HT1080 (cell line): ENCODE measurements at regions not wholly inside any gene's neighbourhood (a gene's known extent, or its start where the extent isn't known, plus 50 kb on each side); places are given as distances from the start of the nearest gene placed in this dataset. TPM values are rescaled to one million over a fixed set of nuclear protein-coding genes. Genes with fewer than 3 reads are reported as not detected.
"Not testable (repeated sequence)": the region's sequence is repeated elsewhere in the genome, so short reads cannot be mapped to it uniquely, and the experiment has no call there.

Experiments
- DNase-seq: peaks from one replicate; pipeline ENCODE4 v3.0.0-alpha.2; 2015; ENCODE audit warnings: low read depth
- small RNA-seq: library from RNA; depleted of rRNA; stranded (forward); fragments of <200 nt; gene quantifications from one replicate; pipeline ENCODE3, GENCODE V24; 2014

DNA sequence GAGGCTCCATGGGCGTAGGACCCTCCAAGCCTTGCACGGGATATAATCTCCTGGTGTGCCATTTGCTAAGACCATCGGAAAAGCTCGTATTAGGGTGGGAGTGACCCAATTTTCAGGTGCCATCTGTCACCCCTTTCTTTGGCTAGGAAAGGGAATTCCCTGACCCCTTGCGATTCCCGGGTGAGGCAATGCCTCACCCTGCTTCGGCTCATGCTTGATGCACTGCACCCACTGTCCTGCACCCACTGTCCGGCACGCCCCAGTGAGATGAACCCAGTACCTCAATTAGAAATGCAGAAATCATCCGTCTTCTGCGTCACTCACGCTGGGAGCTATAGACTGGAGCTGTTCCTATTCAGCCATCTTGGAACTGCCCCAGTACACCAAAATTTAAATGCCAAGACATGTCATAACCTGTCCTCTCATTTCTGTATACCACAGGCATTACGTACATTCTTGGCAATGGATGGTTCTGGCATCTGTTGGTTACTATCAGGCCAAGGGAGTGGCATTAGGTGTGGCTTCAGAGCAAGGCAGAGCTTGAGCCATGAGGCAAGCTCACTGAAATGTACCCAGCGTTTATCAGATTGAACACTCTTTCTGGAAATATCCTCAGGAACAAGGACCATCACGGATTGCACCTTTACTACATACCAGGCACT is 95.4 kb upstream of the GALNT18 start:
- no peak for DNase-seq

DNA sequence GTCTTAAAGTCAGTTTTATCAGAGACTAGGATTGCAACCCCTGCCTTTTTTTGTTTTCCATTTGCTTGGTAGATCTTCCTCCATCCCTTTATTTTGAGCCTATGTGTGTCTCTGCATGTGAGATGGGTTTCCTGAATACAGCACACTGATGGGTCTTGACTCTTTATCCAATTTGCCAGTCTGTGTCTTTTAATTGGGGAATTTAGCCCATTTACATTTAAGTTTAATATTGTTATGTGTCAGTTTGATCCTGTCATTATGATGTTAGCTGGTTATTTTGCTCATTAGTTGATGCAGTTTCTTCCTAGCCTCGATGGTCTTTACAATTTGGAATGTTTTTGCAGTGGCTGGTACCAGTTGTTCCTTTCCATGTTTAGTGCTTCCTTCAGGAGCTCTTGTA is 93.3 kb upstream of the GALNT18 start:
- not testable (repeated sequence) for DNase-seq

DNA sequence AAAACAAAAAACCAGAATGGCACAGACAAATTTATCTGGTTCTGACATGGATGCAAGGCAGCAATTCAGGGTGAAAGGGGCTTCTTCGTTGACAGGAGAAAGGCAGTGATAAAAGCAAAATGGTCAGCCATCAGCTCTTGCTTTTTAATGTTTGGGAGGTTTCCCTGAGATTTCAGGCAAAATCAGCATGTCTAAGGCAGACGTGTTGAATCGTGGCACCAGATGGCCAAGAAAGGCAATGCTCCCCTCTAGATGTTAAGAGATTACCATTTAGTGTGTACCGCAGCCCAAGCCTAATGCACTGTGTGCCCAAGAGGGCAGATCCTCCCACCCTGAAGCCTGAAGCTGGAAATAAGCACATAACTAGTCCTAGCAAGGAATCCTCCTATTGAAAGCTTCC is 88.8 kb upstream of the GALNT18 start:
- no peak for DNase-seq

DNA sequence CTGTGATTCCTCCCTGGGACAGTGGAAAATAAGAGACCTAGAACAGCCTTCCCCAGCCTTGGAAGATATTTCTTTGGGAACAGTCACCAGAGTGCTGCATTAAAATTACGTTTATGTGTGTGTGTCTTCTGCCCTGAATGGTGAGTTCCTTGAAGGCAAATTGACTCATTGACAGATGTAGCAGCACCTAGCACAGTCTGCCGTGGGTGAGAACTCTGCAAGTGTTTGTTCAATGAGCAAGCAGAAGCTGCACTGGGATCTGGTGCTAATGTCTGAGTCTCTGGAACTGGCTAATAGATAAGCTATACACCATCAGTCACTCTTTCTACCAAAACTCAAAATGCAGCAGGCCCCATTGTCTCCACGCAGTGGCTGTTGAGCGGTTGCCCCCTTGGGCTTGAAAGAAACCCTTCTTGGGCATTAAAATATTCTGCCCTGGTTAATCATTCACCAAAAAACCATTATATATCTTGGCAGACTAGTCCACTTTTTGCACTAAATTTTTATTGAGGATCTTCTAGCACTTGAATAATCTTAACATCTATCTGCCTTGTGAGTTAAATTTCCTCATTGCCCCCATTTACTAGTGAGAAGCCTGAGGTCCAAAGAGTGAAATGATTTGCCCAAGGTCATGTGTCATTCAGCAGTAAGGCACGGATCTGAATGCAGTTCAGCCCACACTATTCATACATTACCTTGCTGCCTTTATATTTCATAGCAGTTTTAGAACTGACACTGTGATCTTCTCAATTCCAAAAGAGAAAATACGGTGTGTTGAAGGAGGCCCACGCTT is 87.8 kb upstream of the GALNT18 start:
- no peak for DNase-seq

DNA sequence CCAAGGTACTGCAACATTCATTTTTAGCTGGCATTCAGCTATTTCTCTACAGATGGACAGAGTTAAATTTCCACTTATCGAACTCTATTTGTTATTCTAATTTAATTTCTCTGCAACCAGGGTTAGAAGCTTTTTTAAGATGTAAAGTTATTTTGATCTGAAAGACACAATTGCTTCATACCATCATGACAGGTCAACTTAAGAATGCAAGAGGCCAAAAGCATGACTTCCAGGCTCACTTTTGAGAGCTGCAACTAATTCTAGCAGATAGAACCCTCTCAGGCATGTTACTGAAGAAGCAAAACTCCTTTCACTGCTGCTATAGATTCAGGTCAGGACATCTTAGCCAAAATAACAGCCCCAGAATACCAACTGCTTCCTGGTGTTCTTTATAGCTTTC is 86.5 kb upstream of the GALNT18 start:
- no peak for DNase-seq

DNA sequence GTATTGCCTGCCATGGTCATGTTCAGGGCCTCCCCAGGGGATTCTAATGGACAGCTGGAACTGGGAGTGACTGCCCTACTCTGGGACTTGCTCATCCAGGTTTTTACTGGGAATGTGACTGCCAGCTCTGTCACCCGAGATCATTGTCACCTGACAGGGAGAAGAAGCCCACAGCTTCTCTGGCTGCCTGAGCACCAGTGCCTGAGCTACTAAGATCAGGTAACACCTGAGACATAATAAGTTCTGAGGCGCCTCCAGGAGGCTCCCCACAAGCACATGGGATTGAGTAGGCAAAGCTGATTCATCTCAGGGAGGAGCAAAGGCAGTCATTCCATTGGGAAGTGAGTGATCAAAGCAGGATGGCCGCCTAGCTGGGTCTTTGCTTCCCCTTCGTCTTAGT is 84.2 kb upstream of the GALNT18 start:
- peak; percentile 65 for DNase-seq

DNA sequence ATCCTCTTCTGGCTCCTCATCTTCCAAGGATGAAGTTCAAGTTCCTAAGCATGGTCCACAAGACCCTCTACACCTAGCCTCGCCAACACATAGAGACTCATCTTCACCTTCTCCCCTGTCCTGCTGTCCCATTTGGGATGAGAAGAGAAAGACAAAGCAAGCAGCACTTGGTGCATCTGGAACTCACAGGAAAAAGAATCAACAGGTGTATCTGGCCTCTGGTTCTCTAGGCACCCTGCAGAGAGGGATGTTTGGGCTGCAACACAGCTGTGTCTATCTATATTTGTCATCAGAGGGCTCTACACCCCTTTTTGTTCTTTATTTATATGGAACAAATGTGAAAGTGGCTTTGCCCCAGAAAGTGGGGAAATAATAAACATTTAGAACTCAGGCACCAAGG is 82.1 kb upstream of the GALNT18 start:
- DNase-seq, result no peak

DNA sequence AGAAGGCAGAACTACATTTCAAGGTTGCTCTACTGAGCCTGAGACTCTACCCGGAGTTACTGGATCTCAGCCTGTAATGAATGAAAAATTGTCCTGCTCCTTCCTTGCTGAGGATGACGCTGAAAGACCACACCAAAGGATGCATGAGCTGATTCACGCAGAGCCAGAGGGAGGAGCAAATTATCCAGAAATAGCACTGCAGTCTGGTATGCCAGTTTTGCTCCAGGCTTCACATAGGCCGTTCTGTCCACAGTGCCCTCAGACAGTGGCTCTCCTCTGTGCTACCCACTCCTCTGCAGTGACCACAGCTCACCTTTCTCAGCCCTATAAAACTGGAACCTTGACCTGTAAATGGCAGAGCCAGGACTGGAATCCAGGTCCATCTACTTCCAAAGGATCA is 79.3 kb upstream of the GALNT18 start:
- DNase-seq, result peak; percentile 75

DNA sequence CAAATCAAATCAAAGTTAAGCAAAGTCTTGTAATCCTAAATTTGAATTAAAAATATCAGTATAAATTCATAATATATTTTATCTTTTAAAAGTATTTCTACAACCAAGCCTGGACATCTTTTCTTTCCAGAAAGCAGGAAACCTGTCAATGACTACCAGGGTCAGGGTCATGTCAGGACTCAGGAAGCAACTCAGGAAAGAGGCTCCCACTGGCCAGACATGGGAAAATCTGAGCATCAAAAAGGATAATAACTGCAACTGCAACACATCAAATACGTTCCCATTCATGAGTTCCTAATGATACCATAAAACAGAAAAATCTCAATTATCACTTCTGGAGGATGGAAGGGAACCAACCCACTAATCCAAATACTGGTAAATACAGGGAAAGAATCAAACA is 76.0 kb upstream of the GALNT18 start:
- no peak for DNase-seq

DNA sequence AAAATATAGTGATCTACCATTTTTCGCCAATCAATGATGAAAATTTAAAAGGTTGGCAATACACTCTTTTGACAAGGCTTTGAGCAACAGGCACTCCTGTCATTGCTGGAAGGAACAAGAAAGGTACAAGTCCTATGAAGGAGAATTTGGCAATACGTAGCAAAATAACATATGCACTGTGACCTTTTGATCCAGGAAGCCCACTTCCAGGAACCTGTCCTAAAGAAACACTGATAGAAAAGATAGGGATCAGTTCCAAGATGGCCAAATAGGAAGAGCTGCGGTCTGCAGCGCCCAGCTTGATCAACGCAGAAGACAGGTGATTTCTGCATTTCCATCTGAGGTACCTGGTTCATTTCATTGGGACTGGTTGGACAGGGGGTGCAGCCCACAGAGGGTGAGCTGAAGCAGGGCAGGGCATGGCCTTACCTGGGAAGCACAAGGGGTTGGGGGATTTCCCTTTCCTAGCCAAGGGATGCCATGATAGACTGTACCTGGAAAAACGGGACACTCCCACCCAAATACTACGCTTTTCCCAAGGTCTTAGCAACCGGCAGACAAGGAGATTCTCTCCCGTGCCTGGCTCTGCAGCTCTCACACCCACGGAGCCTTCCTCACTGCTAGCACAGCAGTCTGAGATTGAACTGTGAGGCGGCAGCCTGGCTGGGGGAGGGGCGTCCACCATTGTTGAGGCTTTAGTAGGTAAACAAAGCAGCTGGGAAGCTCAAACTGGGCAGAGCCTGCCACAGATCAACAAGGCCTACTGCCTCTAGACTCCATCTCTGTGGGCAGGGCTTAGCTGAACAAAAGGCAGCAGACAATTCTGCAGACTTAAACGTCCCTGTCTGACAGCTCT is 69.7 kb upstream of the GALNT18 start:
- DNase-seq, result no peak

DNA sequence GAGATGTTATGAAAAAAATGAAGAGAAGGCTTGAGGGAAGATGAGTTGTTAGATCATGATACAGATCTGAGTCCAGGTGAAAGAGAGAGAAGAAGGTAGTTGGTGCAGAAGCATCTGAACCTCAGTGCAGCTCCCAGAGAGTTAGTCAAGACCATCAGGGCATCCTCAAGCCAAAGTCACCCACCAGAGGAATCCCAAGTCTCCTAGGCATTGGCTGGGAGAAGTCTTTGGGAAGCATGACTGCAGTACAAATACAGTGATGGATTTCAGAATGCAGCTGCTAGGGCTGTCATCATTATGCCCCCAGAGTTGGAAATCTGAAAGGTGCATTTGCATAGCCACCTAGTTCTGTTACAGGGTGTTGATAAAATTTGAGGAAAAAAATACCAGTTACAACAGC is 59.7 kb upstream of the GALNT18 start:
- DNase-seq, result no peak

DNA sequence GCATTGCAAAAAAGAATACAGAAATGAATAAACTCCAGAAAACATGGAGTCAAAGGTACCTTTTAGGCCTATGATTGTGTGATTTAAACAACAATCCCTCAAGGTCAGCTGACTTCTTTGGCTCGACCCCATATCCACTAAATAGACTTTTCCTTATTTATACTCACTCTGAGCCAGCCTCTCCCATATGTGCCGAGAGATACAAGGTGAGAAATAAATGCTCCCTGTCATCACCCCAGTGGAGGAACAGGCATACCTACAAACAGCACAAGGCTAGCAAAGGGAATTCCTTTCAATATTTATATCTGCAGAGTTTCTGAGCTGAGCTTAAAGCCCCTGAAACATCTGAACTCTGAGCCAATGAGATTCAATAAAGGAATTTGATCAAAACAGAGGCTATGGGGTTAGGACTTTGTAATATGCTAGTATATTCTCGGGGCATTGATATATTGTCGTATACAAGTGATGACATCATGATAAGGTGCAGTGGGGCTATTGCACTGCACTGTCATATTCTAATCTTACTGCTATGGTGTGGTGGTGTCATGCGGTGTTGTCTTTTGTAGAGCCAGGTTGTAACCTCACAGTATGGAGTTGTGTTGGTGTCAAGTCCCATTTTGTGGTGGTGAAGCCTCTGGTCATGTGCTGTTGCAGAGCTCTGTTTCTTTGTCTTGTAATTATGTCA is 56.0 kb upstream of the GALNT18 start:
- DNase-seq, result no peak

DNA sequence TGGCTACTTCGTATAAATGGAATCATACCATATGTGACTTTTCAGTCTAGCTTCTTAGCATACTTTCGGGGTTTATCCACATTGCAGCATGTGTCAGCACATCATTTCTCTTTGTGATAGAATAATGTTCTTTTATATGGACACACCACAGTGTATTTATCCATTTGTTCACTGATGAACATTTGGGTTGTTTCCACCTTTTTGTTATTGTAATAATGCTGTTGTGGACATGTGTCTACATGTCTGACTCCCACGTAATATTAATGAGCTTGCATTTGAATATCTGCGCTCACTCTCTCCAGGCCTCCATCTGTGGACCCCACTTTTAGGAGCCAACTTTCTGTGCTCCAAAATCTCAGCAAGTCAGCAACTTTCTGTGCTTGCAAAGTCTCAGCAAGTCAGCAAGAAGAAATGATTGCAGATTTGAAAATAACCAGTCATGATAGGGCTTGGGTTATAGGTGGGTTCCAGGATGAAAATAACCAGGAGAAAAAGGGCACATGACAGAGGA is 53.9 kb upstream of the GALNT18 start:
- DNase-seq, result no peak

DNA sequence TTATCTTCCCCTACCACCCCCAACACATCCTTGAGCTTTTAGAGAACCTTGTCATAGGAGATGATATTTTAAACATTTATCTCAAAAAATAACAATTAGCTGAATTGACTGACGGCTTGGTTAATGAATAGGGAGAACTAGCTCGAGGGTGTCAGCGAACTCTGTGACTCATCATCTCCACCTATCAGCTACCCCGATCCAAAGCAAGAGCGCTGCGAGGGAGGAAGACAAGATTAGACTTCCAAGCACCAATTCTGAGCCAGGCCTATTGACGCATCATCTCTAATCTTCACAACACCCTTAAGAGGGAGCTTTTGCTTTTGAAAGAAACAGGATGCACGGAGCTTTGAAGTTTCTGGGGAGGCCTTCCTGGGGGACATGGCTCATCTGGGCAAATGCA is 51.0 kb upstream of the GALNT18 start:
- DNase-seq, result no peak

DNA sequence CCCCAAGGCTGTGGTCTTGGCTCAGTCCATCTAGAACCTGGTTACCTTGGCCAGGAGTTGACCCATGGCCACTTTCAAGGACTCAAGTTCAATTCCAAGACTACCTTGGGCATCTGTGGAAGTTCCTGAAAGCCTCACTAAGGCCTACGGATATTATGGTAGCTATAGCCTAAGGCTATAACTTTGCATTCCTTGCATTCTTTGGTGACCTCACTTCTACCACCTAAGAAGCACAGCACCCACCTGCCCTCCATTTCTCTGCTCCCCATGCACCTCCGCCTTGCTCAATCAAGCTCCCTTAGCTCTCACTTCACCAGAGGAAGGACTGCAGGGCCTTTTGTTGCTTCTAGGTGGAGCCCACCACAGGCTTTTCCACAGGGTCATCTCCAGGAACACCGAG is 50.3 kb upstream of the GALNT18 start:
- DNase-seq, result no peak

Small RNA genes lying in the stretch of these regions (small RNA-seq; reads per million reads assigned to genes)
- gene MIR8070, result not detected
